H1 (cell line): ENCODE measurements at regions not wholly inside any gene's neighbourhood (a gene's known extent, or its start where the extent isn't known, plus 50 kb on each side); places are given as distances from the start of the nearest gene placed in this dataset.

ENCODE experiments used
- CTCF ChIA-PET: fragments of 300-600 bp; sonication (Branson Sonifier 250); formaldehyde crosslinking; loops from one replicate; lab custom pipeline; 2021; ENCODE audit not compliant: partially characterized antibody; lab: Charles Lee
- POLR2A ChIA-PET: fragments of 300-600 bp; sonication (Branson Sonifier 250); formaldehyde crosslinking; loops from one replicate; lab custom pipeline; 2021; ENCODE audit warnings: inconsistent platforms; ENCODE audit not compliant: partially characterized antibody; lab: Charles Lee
- DNase-seq, 2 experiments: peaks; one replicate each; pipeline versions ENCODE4 v3.0.0 to v3.0.0-alpha.2; 2010 to 2022; ENCODE audit warnings: low spot score in 2 of 2, low read depth in 1 of 2, mixed read lengths in 1 of 2
- FAIRE-seq: peaks from 2 replicates; lab custom pipeline; 2011; peaks lifted over from hg19 to GRCh38; lab: Jason Lieb, UNC
- H2AFZ ChIP-seq: 2 replicates; pipeline ENCODE4 v1.8.1; 2012; ENCODE audit warnings: low read length, inconsistent platforms
- H2AK5ac ChIP-seq: 2 replicates; pipeline ENCODE4 v1.6.1; 2013; ENCODE audit warnings: low read depth, low read length
- H2BK120ac ChIP-seq: replicated peaks from 2 replicates; pipeline ENCODE3; 2013; ENCODE audit warnings: low read depth, low read length, inconsistent platforms
- H2BK12ac ChIP-seq: 2 replicates; pipeline ENCODE4 v1.6.1; 2013; ENCODE audit warnings: low read depth, low read length
- H2BK15ac ChIP-seq: 2 replicates; pipeline ENCODE4 v1.6.1; 2013; ENCODE audit warnings: low read length
- H2BK20ac ChIP-seq: 2 replicates; pipeline ENCODE4 v1.6.1; 2013; ENCODE audit warnings: low read length
- H2BK5ac ChIP-seq: 2 replicates; pipeline ENCODE4 v1.6.1; 2013; ENCODE audit warnings: low read depth, low read length
- H3K14ac ChIP-seq: 2 replicates; pipeline ENCODE4 v1.6.1; 2013; ENCODE audit warnings: inconsistent platforms; ENCODE audit not compliant: insufficient read length
- H3K18ac ChIP-seq: 2 replicates; pipeline ENCODE4 v1.6.1; 2013; ENCODE audit warnings: low read length; ENCODE audit errors: extremely low read depth
- H3K23ac ChIP-seq: 2 replicates; pipeline ENCODE4 v1.6.1; 2013; ENCODE audit warnings: inconsistent platforms; ENCODE audit not compliant: insufficient read length
- H3K23me2 ChIP-seq: 2 replicates; pipeline ENCODE4 v1.6.1; 2013; ENCODE audit warnings: low read depth, low read length
- H3K27ac ChIP-seq: 2 replicates; pipeline ENCODE4 v1.6.1; 2011; ENCODE audit warnings: low read depth, low read length, inconsistent platforms
- H3K27me3 ChIP-seq, 4 experiments: replicated peaks in 1 of 4; 1 replicate in 1 of 4; 2 replicates in 3 of 4; pipeline versions ENCODE4 v1.6.1 to v1.8.1; 2011 to 2013; ENCODE audit warnings: low read length in 3 of 4, mild to moderate bottlenecking in 3 of 4, inconsistent platforms in 2 of 4, mixed read lengths in 2 of 4, moderate library complexity in 1 of 4; ENCODE audit not compliant: control insufficient read depth in 3 of 4, insufficient read depth in 3 of 4; ENCODE audit errors: extremely low read depth in 1 of 4
- H3K36me3 ChIP-seq, 4 experiments: 2 replicates each; pipeline versions ENCODE4 v1.6.1 to v1.8.1; 2011 to 2013; ENCODE audit warnings: mild to moderate bottlenecking in 4 of 4, low read length in 3 of 4, moderate library complexity in 2 of 4, control low read depth in 1 of 4, inconsistent platforms in 1 of 4; ENCODE audit not compliant: insufficient read depth in 4 of 4, control insufficient read depth in 2 of 4
- H3K4ac ChIP-seq: replicated peaks from 2 replicates; pipeline ENCODE3; 2013; ENCODE audit warnings: low read length, low read depth, mixed read lengths, inconsistent platforms; ENCODE audit not compliant: insufficient read length
- H3K4me1 ChIP-seq, 4 experiments: replicated peaks in 1 of 4; 1 replicate in 1 of 4; 2 replicates in 3 of 4; pipeline versions ENCODE4 v1.6.1 to v1.8.1; 2011 to 2013; ENCODE audit warnings: low read length in 3 of 4, inconsistent platforms in 2 of 4, mixed read lengths in 1 of 4; ENCODE audit not compliant: insufficient read depth in 4 of 4, control insufficient read depth in 3 of 4
- H3K4me2 ChIP-seq, 2 experiments: 2 replicates each; pipeline versions ENCODE4 v1.6.1 to v1.8.1; 2011 to 2013; ENCODE audit warnings: low read depth in 2 of 2, low read length in 2 of 2, control low read depth in 1 of 2, inconsistent platforms in 1 of 2, mild to moderate bottlenecking in 1 of 2; ENCODE audit not compliant: insufficient read depth in 1 of 2
- H3K4me3 ChIP-seq, 4 experiments: fragments of 200-600, 300-600 bp in 1 of 4; sonication (generic), shearing (Covaris generic), sonication (Bioruptor Twin) in 1 of 4; 2 replicates each; pipeline versions ENCODE4 v1.5.1 to v1.8.1; 2011 to 2016; ENCODE audit warnings: low read length in 4 of 4, low read depth in 3 of 4, control low read depth in 2 of 4, inconsistent platforms in 2 of 4, mild to moderate bottlenecking in 2 of 4, mixed read lengths in 1 of 4, moderate library complexity in 1 of 4; ENCODE audit not compliant: insufficient read depth in 2 of 4; ENCODE audit errors: extremely low read depth in 1 of 4
- H3K56ac ChIP-seq: replicated peaks from 2 replicates; pipeline ENCODE3; 2013; ENCODE audit warnings: low read depth, mild to moderate bottlenecking, mixed read lengths, low read length, inconsistent platforms; ENCODE audit not compliant: insufficient read length
- H3K79me1 ChIP-seq: 2 replicates; pipeline ENCODE4 v1.6.1; 2013; ENCODE audit warnings: low read depth, low read length, control low read depth
- H3K79me2 ChIP-seq, 2 experiments: 2 replicates each; pipeline versions ENCODE4 v1.6.1 to v1.8.1; 2012 to 2013; ENCODE audit warnings: low read length in 2 of 2, mild to moderate bottlenecking in 2 of 2, inconsistent platforms in 1 of 2; ENCODE audit not compliant: insufficient read depth in 2 of 2, control insufficient read depth in 1 of 2
- H3K9ac ChIP-seq, 4 experiments: replicated peaks in 1 of 4; 1 replicate in 1 of 4; 2 replicates in 3 of 4; pipeline versions ENCODE4 v1.6.1 to v1.8.1; 2011 to 2013; ENCODE audit warnings: low read depth in 3 of 4, low read length in 3 of 4, control low read depth in 2 of 4, mild to moderate bottlenecking in 2 of 4, moderate library complexity in 2 of 4, inconsistent platforms in 1 of 4; ENCODE audit errors: extremely low read depth in 1 of 4
- H3K9me3 ChIP-seq, 2 experiments: 2 replicates each; pipeline versions ENCODE4 v1.6.1 to v1.8.1; 2012 to 2013; ENCODE audit warnings: mild to moderate bottlenecking in 2 of 2, moderate library complexity in 2 of 2, control low read depth in 1 of 2, inconsistent platforms in 1 of 2, low read depth in 1 of 2, low read length in 1 of 2, mixed read lengths in 1 of 2; ENCODE audit not compliant: insufficient read depth in 2 of 2
- H4K20me1 ChIP-seq, 2 experiments: replicated peaks in 1 of 2; 2 replicates each; pipeline versions ENCODE3 to v1.8.1; 2011 to 2013; ENCODE audit warnings: inconsistent platforms in 2 of 2, low read length in 2 of 2, mild to moderate bottlenecking in 1 of 2; ENCODE audit not compliant: insufficient read depth in 2 of 2, control insufficient read depth in 1 of 2
- H4K5ac ChIP-seq: 2 replicates; pipeline ENCODE4 v1.6.1; 2013; ENCODE audit warnings: low read length, low read depth, mixed read lengths, inconsistent platforms; ENCODE audit not compliant: insufficient read length
- H4K8ac ChIP-seq: 2 replicates; pipeline ENCODE4 v1.8.0; 2013; ENCODE audit warnings: mild to moderate bottlenecking, moderate library complexity, low read length, inconsistent platforms; ENCODE audit not compliant: insufficient read depth; ENCODE audit errors: extremely low read depth
- H4K91ac ChIP-seq: replicated peaks from 2 replicates; pipeline ENCODE3; 2013; ENCODE audit warnings: low read length, mixed read lengths, inconsistent platforms; ENCODE audit not compliant: insufficient read length
- CEBPB ChIP-seq: IDR thresholded peaks from 2 replicates; pipeline ENCODE4 v1.6.1; 2012; ENCODE audit warnings: low read depth, low read length
- CREB1 ChIP-seq: IDR thresholded peaks from 2 replicates; pipeline ENCODE4 v1.6.1; 2012; ENCODE audit warnings: inconsistent platforms
- FOSL1 ChIP-seq: IDR thresholded peaks from 2 replicates; pipeline ENCODE4 v1.6.1; 2011; ENCODE audit warnings: mild to moderate bottlenecking, low read depth, low read length, moderate library complexity; ENCODE audit not compliant: insufficient read depth
- JUN ChIP-seq: IDR thresholded peaks from 2 replicates; pipeline ENCODE4 v1.6.1; 2011; ENCODE audit warnings: low read depth, mild to moderate bottlenecking, improper control_type of control experiment, low read length
- MAFK ChIP-seq: IDR thresholded peaks from 2 replicates; pipeline ENCODE4 v1.6.1; 2012; ENCODE audit warnings: low read depth, mild to moderate bottlenecking, improper control_type of control experiment, low read length
- POU5F1 ChIP-seq: IDR thresholded peaks from 2 replicates; pipeline ENCODE4 v1.6.1; 2011; ENCODE audit warnings: low read depth, mild to moderate bottlenecking, low read length, moderate library complexity
- TBP ChIP-seq: IDR thresholded peaks from 2 replicates; pipeline ENCODE4 v1.6.1; 2011; ENCODE audit warnings: low read depth, low read length, improper control_type of control experiment
- TEAD4 ChIP-seq: IDR thresholded peaks from 2 replicates; pipeline ENCODE4 v1.6.1; 2012; ENCODE audit warnings: low read depth, low read length, inconsistent platforms, mixed read lengths
- ZNF274 ChIP-seq: IDR thresholded peaks from 2 replicates; pipeline ENCODE4 v1.7.0; 2012; ENCODE audit warnings: low read length, borderline replicate concordance; ENCODE audit errors: extremely low read depth
- WGBS, 2 experiments: shearing (Covaris generic) in 1 of 2; methylation state at CpG; one replicate each; pipeline versions ENCODE4 v1.1.6 to v1.1.7; 2013 to 2015; ENCODE audit warnings: low lambda C conversion rate in 2 of 2, mixed read lengths in 2 of 2, inconsistent platforms in 1 of 2, low coverage in 1 of 2, missing lambda C conversion rate in 1 of 2; ENCODE audit not compliant: insufficient replicate concordance in 2 of 2, insufficient coverage in 1 of 2, insufficient read length in 1 of 2; ENCODE audit errors: extremely low coverage in 1 of 2, missing lambda C conversion rate in 1 of 2; 5-methylcytosine and 5-hydroxymethylcytosine counted together
- TF ChIP-seq, protein P1 (sequence below), 3 experiments: IDR thresholded peaks; 1 replicate in 2 of 3; 2 replicates in 1 of 3; pipeline versions ENCODE4 v1.5.1 to v1.6.1; 2011; ENCODE audit warnings: low read length in 3 of 3, mild to moderate bottlenecking in 3 of 3, inconsistent platforms in 2 of 3, low read depth in 1 of 3, moderate library complexity in 1 of 3; ENCODE audit not compliant: insufficient read depth in 1 of 3; ENCODE audit errors: control extremely low read depth in 1 of 3

DNA sequence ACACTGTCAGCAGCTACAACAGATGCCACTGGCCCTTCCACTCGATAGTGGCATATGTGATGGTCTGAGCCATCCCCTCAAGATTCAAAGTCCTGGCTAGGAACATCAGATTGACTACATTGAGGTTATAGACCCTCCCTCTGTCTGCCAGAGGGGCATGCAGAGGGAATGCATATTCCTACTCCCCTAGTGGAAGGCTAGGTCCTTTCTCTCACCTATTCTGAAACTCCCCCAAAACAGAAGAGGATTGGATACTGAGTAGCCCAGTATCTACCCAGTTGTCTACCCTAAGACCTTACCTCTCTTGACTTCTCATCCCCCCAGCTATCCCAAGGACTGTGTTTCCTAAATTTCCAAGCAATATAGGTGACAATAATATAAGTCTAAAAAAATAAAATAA lies 78.5 kb upstream of the PDE4D start:
- H2BK120ac ChIP-seq: no peak overlapping the region
- H3K56ac ChIP-seq: no peak overlapping the region
- 81% methylated on average over 1 of the region's 1 CpG; no CpG with 5 or more reads in 1 of the 2 experiments for WGBS, 2 experiments
- no peaks in the 10 kb centered on the region for H3K79me2 ChIP-seq
- no peaks in the 10 kb centered on the region for H3K23me2 ChIP-seq
- H2BK12ac ChIP-seq: no peak overlapping the region
- H3K79me1 ChIP-seq: no peaks in the 10 kb centered on the region
- TF ChIP-seq JUN (no peak), ZNF274 (no peak), TEAD4 (no peak), MAFK (no peak), POU5F1 (no peak), CREB1 (no peak), TBP (no peak), FOSL1 (no peak), CEBPB (no peak)
- TF ChIP-seq, protein P1, sequence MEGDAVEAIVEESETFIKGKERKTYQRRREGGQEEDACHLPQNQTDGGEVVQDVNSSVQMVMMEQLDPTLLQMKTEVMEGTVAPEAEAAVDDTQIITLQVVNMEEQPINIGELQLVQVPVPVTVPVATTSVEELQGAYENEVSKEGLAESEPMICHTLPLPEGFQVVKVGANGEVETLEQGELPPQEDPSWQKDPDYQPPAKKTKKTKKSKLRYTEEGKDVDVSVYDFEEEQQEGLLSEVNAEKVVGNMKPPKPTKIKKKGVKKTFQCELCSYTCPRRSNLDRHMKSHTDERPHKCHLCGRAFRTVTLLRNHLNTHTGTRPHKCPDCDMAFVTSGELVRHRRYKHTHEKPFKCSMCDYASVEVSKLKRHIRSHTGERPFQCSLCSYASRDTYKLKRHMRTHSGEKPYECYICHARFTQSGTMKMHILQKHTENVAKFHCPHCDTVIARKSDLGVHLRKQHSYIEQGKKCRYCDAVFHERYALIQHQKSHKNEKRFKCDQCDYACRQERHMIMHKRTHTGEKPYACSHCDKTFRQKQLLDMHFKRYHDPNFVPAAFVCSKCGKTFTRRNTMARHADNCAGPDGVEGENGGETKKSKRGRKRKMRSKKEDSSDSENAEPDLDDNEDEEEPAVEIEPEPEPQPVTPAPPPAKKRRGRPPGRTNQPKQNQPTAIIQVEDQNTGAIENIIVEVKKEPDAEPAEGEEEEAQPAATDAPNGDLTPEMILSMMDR (IDR thresholded peaks at IDR 0.05; ENCODE audit: control extremely low read depth in 1 of 3, insufficient read depth in 1 of 3, low read depth in 1 of 3, low read length in 3 of 3): no peak
- no peaks in the 10 kb centered on the region for H4K20me1 ChIP-seq
- no peak overlapping the region for H3K18ac ChIP-seq
- H3K27me3 ChIP-seq: no peaks in the 10 kb centered on the region
- ChIA-PET CTCF (interaction anchor here (0.9 kb wide), 1 partner anchor 72 kb away, joined by 4 read pairs; no protein-coding TSS in a partner anchor), POLR2A (no interaction called here)
- H3K23ac ChIP-seq: no peak overlapping the region
- no peak overlapping the region for H3K27ac ChIP-seq
- H3K14ac ChIP-seq: no peak overlapping the region
- H3K4me1 ChIP-seq: no peaks in the 10 kb centered on the region
- H2AFZ ChIP-seq: no peak overlapping the region
- H2BK20ac ChIP-seq: no peak overlapping the region
- no peak overlapping the region for H2BK5ac ChIP-seq
- H3K36me3 ChIP-seq: no peaks in the 10 kb centered on the region
- H2BK15ac ChIP-seq: no peak overlapping the region
- no peak overlapping the region for H2AK5ac ChIP-seq
- no peaks in the 10 kb centered on the region for H3K9me3 ChIP-seq
- H3K4ac ChIP-seq: no peak overlapping the region
- no peak overlapping the region for H3K4me3 ChIP-seq
- no peak for DNase-seq
- H4K91ac ChIP-seq: no peak overlapping the region
- no peak overlapping the region for H3K4me2 ChIP-seq
- FAIRE-seq: no peak
- H4K5ac ChIP-seq: no peak overlapping the region
- H3K9ac ChIP-seq: no peak overlapping the region
- H4K8ac ChIP-seq: no peak overlapping the region; the same call in 1 of the 2 replicates
